Activated B cell treated with CpG ODN at 0.5 μM for 24 hours (primary cell): ENCODE measurements at regions not wholly inside any gene's neighbourhood (a gene's known extent, or its start where the extent isn't known, plus 50 kb on each side); places are given as distances from the start of the nearest gene placed in this dataset.
A peak's percentile ranks its signal among the peaks of the same experiment; 100 is the strongest.
"Not testable (repeated sequence)": the region's sequence is repeated elsewhere in the genome, so short reads cannot be mapped to it uniquely, and the experiment has no call there.

Experiments used
- ATAC-seq: fragments of 200-7000 bp; cut with Tn5 transposase; one replicate; pipeline ENCODE4 v1.10.0; 2021; ENCODE audit warnings: low read depth, mild to moderate bottlenecking, moderate library complexity
- CTCF ChIA-PET: fragments of 350-600 bp; sonication (Branson Sonifier 250); formaldehyde crosslinking; loops from one replicate; lab custom pipeline; 2021; ENCODE audit warnings: antibody characterized with exemption; lab: Charles Lee
- POLR2A ChIA-PET: fragments of 350-600 bp; sonication (Branson Sonifier 250); formaldehyde crosslinking; loops from one replicate; lab custom pipeline; 2021; ENCODE audit warnings: antibody characterized with exemption; lab: Charles Lee
- DNase-seq: peaks from one replicate; pipeline ENCODE4 v3.0.0; 2022
- H3K27ac Mint-ChIP-seq: one replicate; pipeline ENCODE4 v1.8.0; 2020; ENCODE audit warnings: mixed read lengths
- H3K27me3 Mint-ChIP-seq: one replicate; pipeline ENCODE4 v1.8.0; 2021; ENCODE audit warnings: mixed read lengths
- H3K36me3 Mint-ChIP-seq: one replicate; pipeline ENCODE4 v1.8.0; 2021; ENCODE audit warnings: low read depth, mixed read lengths
- H3K4me1 Mint-ChIP-seq: one replicate; pipeline ENCODE4 v1.8.0; 2021; ENCODE audit warnings: mixed read lengths
- H3K4me3 Mint-ChIP-seq: one replicate; pipeline ENCODE4 v1.8.0; 2020; ENCODE audit warnings: mild to moderate bottlenecking, mixed read lengths
- H3K9me3 Mint-ChIP-seq: one replicate; pipeline ENCODE4 v1.8.0; 2020; ENCODE audit warnings: mixed read lengths
- CTCF ChIP-seq: fragments of 200-600 bp; IDR thresholded peaks from one replicate; pipeline ENCODE4 v1.8.0; 2022; ENCODE audit warnings: antibody characterized with exemption, mild to moderate bottlenecking
- intact Hi-C: fragments of 100-400 bp; cut with micrococcal nuclease; formaldehyde crosslinking; loops from one replicate; pipeline ENCODE4 v1.15.1; 2024

- Mint-ChIP-seq H3K4me1 (peaks cover 45% of the 10 kb centered on the region), H3K9me3 (peaks cover 15% of the 10 kb centered on the region)
- ATAC-seq, DNase-seq, H3K27me3 Mint-ChIP-seq, POLR2A ChIA-PET, CTCF ChIA-PET, H3K27ac Mint-ChIP-seq, intact Hi-C loops, H3K4me3 Mint-ChIP-seq, H3K36me3 Mint-ChIP-seq: not testable (repeated sequence)
Measured at GRCh38 chr3:143175940-143176894, 56.6 kb downstream of the CHST2 start.

DNA sequence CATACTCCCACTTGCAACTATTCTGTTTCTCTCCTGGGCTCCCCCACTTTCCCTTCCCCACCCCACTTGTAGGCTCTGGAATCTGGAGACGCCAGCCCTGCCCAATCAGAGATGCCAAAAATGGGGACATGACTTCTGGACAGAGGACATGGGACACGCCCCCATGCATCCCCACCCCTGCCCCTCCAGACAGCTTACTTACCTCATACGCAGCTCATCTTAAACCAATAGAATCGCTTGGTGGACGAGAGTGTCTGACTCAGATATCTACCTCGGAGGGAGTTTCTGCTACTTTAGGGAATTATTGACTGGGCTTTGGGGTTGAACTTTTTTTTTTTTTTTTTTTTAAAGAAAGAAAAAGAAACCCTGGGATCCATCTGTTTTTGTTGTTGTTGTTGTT is 58.4 kb downstream of the CHST2 start:
- intact Hi-C loops, H3K27ac Mint-ChIP-seq, CTCF ChIA-PET, H3K36me3 Mint-ChIP-seq, H3K27me3 Mint-ChIP-seq, DNase-seq, H3K4me3 Mint-ChIP-seq: not testable (repeated sequence)
- ATAC-seq = peak; percentile 53
- POLR2A ChIA-PET = interaction anchor here (0.7 kb wide), 2 partner anchors 20 to 58 kb away, joined by 4 to 5 read pairs; no protein-coding TSS in a partner anchor
- peaks cover 17% of the 10 kb centered on the region for H3K9me3 Mint-ChIP-seq
- H3K4me1 Mint-ChIP-seq = peaks cover 45% of the 10 kb centered on the region

DNA sequence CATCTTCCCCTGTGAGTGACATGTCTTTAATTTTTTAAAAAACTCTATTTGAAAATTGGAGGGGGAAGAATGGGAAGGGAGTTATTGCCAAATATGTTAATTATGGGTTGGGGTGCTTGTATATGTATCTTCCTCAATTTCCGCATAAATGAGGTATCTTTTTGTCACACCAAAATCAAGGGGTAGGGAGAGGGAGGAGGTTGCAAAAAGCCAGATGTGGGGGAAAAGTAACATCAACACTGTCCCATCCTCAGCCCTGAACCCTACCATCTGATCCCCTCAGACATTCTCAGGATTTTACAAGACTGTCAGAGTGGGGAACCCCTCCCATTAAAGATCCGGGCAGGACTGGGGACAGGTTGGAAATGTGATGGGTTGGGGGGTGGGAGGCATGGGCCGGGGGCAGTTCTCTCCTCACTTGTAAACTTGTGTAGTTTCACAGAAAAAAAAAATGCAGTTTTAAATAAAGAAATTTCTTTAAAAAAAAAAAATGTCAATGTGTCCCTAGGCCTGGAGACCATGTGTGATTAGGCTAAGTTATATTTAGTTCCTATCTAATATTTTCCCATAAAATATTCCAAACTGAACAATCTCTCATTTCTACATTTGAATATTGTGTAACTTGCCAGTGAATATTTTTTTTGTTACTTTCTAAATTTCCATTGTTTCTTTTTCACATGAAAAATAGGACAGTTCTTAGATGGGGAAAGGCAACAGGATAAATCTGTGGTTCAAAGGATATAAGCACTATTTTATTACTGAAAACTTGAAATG is 59.4 kb downstream of the CHST2 start:
- H3K27me3 Mint-ChIP-seq, H3K4me3 Mint-ChIP-seq, H3K27ac Mint-ChIP-seq, ATAC-seq, H3K9me3 Mint-ChIP-seq, DNase-seq, CTCF ChIA-PET, H3K36me3 Mint-ChIP-seq, intact Hi-C loops: not testable (repeated sequence)
- peaks cover 48% of the 10 kb centered on the region for H3K4me1 Mint-ChIP-seq
- POLR2A ChIA-PET = interaction anchor here (0.7 kb wide), 1 partner anchor 19 kb away, joined by 5 read pairs; no protein-coding TSS in a partner anchor

DNA sequence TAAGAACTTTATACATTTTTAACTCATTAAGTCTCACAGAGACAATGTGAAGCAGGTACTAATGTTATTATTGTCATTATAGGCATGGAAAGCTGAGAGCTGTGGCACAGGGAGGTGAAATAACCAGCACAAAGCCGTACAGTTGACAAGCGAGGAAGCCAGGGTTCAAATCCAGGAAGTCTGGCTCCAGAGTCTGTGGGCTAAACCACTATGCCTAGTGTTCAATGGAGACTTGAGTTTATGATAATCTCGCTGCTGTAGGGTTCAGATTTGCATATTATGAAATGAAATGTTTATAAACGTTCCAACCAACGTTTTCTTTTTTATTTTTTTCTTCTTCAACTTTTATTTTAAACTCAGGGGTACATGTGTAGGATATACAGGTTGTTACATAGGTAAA is 60.0 kb downstream of the CHST2 start:
- Mint-ChIP-seq H3K27me3 (no peaks in the 10 kb centered on the region), H3K4me3 (no peak overlapping the region), H3K36me3 (no peaks in the 10 kb centered on the region), H3K27ac (peak overlapping the region; percentile 30), H3K9me3 (peaks cover 7% of the 10 kb centered on the region), H3K4me1 (peaks cover 49% of the 10 kb centered on the region)
- DNase-seq (no peak), ATAC-seq (no peak)
- CTCF ChIA-PET = no interaction called here
- TF ChIP-seq CTCF = no peak
- POLR2A ChIA-PET = no interaction called here
- intact Hi-C loops = loop anchor here (1.0 to 5.0 kb wide), 2 partner anchors 60 to 97 kb away; partner anchors contain the start of gene CHST2

GRCh38 chr3:143180860-143181259 is 61.3 kb downstream of the CHST2 start:
- intact Hi-C loops = loop anchor here (1.0 to 5.0 kb wide), 2 partner anchors 62 to 99 kb away; partner anchors contain the start of gene CHST2
- Mint-ChIP-seq H3K4me3 (peak overlapping the region; percentile 32), H3K4me1 (peaks cover 49% of the 10 kb centered on the region), H3K27ac (peak overlapping the region; percentile 64)
- POLR2A ChIA-PET = interaction anchor here (0.7 to 0.8 kb wide), 2 partner anchors 61 to 433 kb away, joined by 3 read pairs; no protein-coding TSS in a partner anchor
- H3K27me3 Mint-ChIP-seq, H3K36me3 Mint-ChIP-seq, CTCF ChIA-PET, DNase-seq, ATAC-seq, H3K9me3 Mint-ChIP-seq: not testable (repeated sequence)

DNA sequence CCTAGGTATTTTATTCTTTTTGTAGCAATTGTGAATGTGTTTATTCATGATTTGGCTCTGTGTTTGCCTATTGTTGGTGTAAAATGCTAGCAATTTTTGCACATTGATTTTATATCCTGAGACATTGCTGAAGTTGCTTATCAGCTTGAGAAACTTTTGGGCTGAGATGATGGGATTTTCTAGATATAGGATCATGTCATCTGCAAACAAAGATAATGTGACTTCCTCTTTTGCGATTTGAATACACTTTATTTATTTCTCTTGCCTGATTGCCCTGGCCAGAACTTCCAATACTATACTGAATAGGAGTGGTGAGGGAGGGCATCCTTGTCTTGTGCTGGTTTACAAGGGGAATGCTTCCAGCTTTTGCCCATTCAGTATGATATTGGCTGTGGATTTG is 62.4 kb downstream of the CHST2 start:
- H3K27me3 Mint-ChIP-seq, CTCF ChIA-PET, ATAC-seq, H3K9me3 Mint-ChIP-seq, POLR2A ChIA-PET, DNase-seq, H3K36me3 Mint-ChIP-seq, H3K27ac Mint-ChIP-seq: not testable (repeated sequence)
- H3K4me3 Mint-ChIP-seq = peak overlapping the region; percentile 2
- H3K4me1 Mint-ChIP-seq = peaks cover 49% of the 10 kb centered on the region
- intact Hi-C loops = loop anchor here (5.0 kb wide), 1 partner anchor 100 kb away; no protein-coding TSS in a partner anchor

DNA sequence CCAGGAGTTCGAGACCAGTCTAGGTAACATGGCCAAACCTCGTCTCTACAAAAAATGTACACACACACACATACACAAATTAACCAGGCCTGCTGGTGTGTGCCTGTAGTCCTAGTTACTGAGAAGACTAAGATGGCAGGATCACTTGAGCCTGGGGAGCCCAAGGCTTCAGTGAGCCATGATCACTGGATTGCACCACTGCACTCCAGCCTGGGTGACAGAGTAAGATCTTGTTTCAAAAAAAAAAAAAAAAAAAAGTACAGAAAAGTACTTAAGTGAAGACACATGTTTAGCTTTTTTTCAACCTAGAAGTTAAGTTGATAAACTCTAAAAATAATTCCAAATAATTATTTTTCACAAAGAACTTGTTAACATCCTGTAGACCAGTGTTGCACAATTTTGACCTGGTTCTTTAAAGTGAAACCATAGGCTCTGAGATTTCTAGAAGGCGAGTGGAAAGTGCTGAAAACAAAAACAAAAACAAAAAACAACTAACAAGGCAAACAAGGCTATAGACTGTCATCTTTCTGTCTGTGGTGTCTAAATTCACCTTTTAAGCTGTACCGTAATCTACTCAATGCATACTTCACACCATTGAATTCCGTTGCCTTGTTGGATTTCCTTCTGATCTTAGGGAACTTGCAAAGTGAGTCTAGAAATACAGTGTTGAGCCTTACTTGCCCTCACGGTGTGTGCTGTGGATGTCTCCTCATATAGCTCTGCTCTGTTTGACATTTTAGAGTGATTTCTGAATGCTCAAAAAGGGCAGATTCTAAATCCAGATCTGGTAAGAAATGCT is 63.5 kb downstream of the CHST2 start:
- Mint-ChIP-seq H3K4me1 (peaks cover 49% of the 10 kb centered on the region), H3K9me3 (peaks cover 7% of the 10 kb centered on the region), H3K27ac (no peak overlapping the region), H3K4me3 (no peak overlapping the region), H3K36me3 (no peaks in the 10 kb centered on the region), H3K27me3 (no peaks in the 10 kb centered on the region)
- intact Hi-C loops = loop anchor here (5.0 kb wide), 1 partner anchor 101 kb away; no protein-coding TSS in a partner anchor
- CTCF ChIA-PET = no interaction called here
- DNase-seq (no peak), ATAC-seq (no peak)
- POLR2A ChIA-PET = no interaction called here
- TF ChIP-seq CTCF = no peak
